ENCODE measurements at regions not wholly inside any gene's neighbourhood (a gene's known extent, or its start where the extent isn't known, plus 50 kb on each side); places are given as distances from the start of the nearest gene placed in this dataset.

- H3K27ac Mint-ChIP-seq (ENCODE audit: unreplicated experiment), result no peak overlapping the region
- no peak for TF ChIP-seq CTCF (IDR thresholded peaks at IDR 0.05)
- H3K36me3 Mint-ChIP-seq (ENCODE audit: unreplicated experiment), result no peaks in the 10 kb centered on the region
- H3K27me3 Mint-ChIP-seq (ENCODE audit: unreplicated experiment), result peaks cover 25% of the 10 kb centered on the region
- no peak for DNase-seq (ENCODE audit: extremely low spot score, unreplicated experiment)
- no peaks in the 10 kb centered on the region for H3K4me1 Mint-ChIP-seq (ENCODE audit: unreplicated experiment)
- no peaks in the 10 kb centered on the region for H3K9me3 Mint-ChIP-seq (ENCODE audit: unreplicated experiment)
- no peak overlapping the region for H3K4me3 Mint-ChIP-seq (ENCODE audit: unreplicated experiment)
Measured at GRCh38 chr1:101298663-101299062, 61.8 kb downstream of the S1PR1 start.

GRCh38 chr1:101299141-101299540 lies 62.3 kb downstream of the S1PR1 start:
- no peaks in the 10 kb centered on the region for H3K4me1 Mint-ChIP-seq (ENCODE audit: unreplicated experiment)
- H3K27ac Mint-ChIP-seq (ENCODE audit: unreplicated experiment), result no peak overlapping the region
- DNase-seq (ENCODE audit: extremely low spot score, unreplicated experiment), result no peak
- H3K9me3 Mint-ChIP-seq (ENCODE audit: unreplicated experiment), result no peaks in the 10 kb centered on the region
- TF ChIP-seq CTCF (IDR thresholded peaks at IDR 0.05), result no peak
- H3K27me3 Mint-ChIP-seq (ENCODE audit: unreplicated experiment), result peaks cover 25% of the 10 kb centered on the region
- no peaks in the 10 kb centered on the region for H3K36me3 Mint-ChIP-seq (ENCODE audit: unreplicated experiment)
- no peak overlapping the region for H3K4me3 Mint-ChIP-seq (ENCODE audit: unreplicated experiment)

- Mint-ChIP-seq H3K4me1 (ENCODE audit: unreplicated experiment) (no peaks in the 10 kb centered on the region), H3K9me3 (ENCODE audit: unreplicated experiment) (no peaks in the 10 kb centered on the region), H3K27me3 (ENCODE audit: unreplicated experiment) (peaks cover 29% of the 10 kb centered on the region), H3K36me3 (ENCODE audit: unreplicated experiment) (no peaks in the 10 kb centered on the region), H3K27ac (ENCODE audit: unreplicated experiment) (no peak overlapping the region), H3K4me3 (ENCODE audit: unreplicated experiment) (no peak overlapping the region)
- no peak for DNase-seq (ENCODE audit: extremely low spot score, unreplicated experiment)
- TF ChIP-seq CTCF (IDR thresholded peaks at IDR 0.05), result no peak
Measured at GRCh38 chr1:101299710-101300109, 62.9 kb downstream of the S1PR1 start.

GRCh38 chr1:101300916-101301315 lies 64.1 kb downstream of the S1PR1 start:
- Mint-ChIP-seq H3K4me3 (ENCODE audit: unreplicated experiment) (no peak overlapping the region), H3K4me1 (ENCODE audit: unreplicated experiment) (no peaks in the 10 kb centered on the region), H3K27me3 (ENCODE audit: unreplicated experiment) (peaks cover 32% of the 10 kb centered on the region), H3K9me3 (ENCODE audit: unreplicated experiment) (no peaks in the 10 kb centered on the region), H3K27ac (ENCODE audit: unreplicated experiment) (no peak overlapping the region), H3K36me3 (ENCODE audit: unreplicated experiment) (no peaks in the 10 kb centered on the region)
- no peak for TF ChIP-seq CTCF (IDR thresholded peaks at IDR 0.05)
- DNase-seq (ENCODE audit: extremely low spot score, unreplicated experiment), result no peak

DNA sequence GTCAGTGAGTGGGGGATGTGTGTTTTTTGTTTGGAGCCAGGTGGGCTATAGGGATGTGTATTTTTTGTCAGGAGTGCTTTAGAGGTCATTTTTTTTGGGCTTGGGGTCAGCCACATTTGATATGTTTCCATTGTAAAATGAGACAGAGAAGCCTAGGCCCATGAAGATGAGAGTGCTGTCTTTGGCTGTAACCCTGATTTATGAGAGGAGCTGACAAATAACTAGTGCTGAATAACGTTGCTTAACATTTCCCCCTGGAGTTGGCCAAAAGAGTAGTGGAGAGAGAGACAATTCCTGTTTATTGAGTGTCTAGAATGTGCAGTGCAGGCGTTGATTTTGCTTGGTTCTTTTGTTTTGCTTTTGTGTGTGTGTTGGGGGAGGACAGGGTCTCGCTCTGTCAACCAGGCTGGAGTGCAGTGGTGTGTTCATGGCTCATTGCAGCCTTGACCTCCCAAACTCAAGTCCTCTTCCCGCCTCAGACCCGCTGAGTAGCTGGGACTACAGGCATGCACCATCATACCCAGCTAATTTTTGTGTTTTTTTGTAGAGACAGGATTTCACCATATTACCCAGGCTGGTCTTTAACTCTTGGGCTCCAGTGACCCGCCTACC lies 64.7 kb downstream of the S1PR1 start:
- H3K9me3 Mint-ChIP-seq (ENCODE audit: unreplicated experiment), result no peaks in the 10 kb centered on the region
- no peaks in the 10 kb centered on the region for H3K4me1 Mint-ChIP-seq (ENCODE audit: unreplicated experiment)
- no peak for DNase-seq (ENCODE audit: extremely low spot score, unreplicated experiment)
- H3K27ac Mint-ChIP-seq (ENCODE audit: unreplicated experiment), result no peak overlapping the region
- H3K27me3 Mint-ChIP-seq (ENCODE audit: unreplicated experiment), result peaks cover 28% of the 10 kb centered on the region
- H3K4me3 Mint-ChIP-seq (ENCODE audit: unreplicated experiment), result no peak overlapping the region
- no peaks in the 10 kb centered on the region for H3K36me3 Mint-ChIP-seq (ENCODE audit: unreplicated experiment)
- no peak for TF ChIP-seq CTCF (IDR thresholded peaks at IDR 0.05)

All from osteocyte (in vitro differentiated cells).